Activated CD4-positive, CD25-positive, alpha-beta regulatory T cell treated with anti-CD3 and anti-CD28 coated beads, Interleukin-2, amount 50 U/mL, for 24 hours (primary cell): ENCODE measurements at regions not wholly inside any gene's neighbourhood (a gene's known extent, or its start where the extent isn't known, plus 50 kb on each side); places are given as distances from the start of the nearest gene placed in this dataset.
"Not testable (repeated sequence)": the region's sequence is repeated elsewhere in the genome, so short reads cannot be mapped to it uniquely, and the experiment has no call there.

ENCODE experiments used
- ATAC-seq, 2 donors: fragments of 150-1000 bp; cut with Tn5 transposase; one replicate each; pipeline ENCODE4 v1.10.0; 2021; ENCODE audit warnings: mild to moderate bottlenecking in 1 of 2, moderate library complexity in 1 of 2

GRCh38 chr5:143521846-143522400, 118.4 kb upstream of the NR3C1 start:
- ATAC-seq: no peak

GRCh38 chr5:143521141-143521540, 117.7 kb upstream of the NR3C1 start:
- ATAC-seq: no peak

GRCh38 chr5:143519215-143519614, 115.7 kb upstream of the NR3C1 start:
- not testable (repeated sequence) for ATAC-seq

- not testable (repeated sequence) for ATAC-seq
Measured at GRCh38 chr5:143517824-143518223, 114.3 kb upstream of the NR3C1 start.

GRCh38 chr5:143516249-143516648, 112.8 kb upstream of the NR3C1 start:
- no peak for ATAC-seq

- no peak for ATAC-seq
Measured at GRCh38 chr5:143515829-143516228, 112.3 kb upstream of the NR3C1 start.

- no peak for ATAC-seq
Measured at GRCh38 chr5:143514616-143515335, 111.3 kb upstream of the NR3C1 start.

GRCh38 chr5:143513720-143514119, 110.2 kb upstream of the NR3C1 start:
- ATAC-seq: no peak

- no peak for ATAC-seq
Measured at GRCh38 chr5:143511736-143512135, 108.2 kb upstream of the NR3C1 start.

- peak; percentile 25 to 51 for ATAC-seq
Measured at GRCh38 chr5:143509758-143510221, 106.3 kb upstream of the NR3C1 start.

GRCh38 chr5:143506836-143507552, 103.5 kb upstream of the NR3C1 start:
- ATAC-seq: no peak

- ATAC-seq: no peak
Measured at GRCh38 chr5:143505934-143506333, 102.4 kb upstream of the NR3C1 start.

GRCh38 chr5:143505354-143505753, 101.9 kb upstream of the NR3C1 start:
- no peak for ATAC-seq

GRCh38 chr5:143501310-143502044, 98.0 kb upstream of the NR3C1 start:
- no peak for ATAC-seq

GRCh38 chr5:143499480-143500114, 96.1 kb upstream of the NR3C1 start:
- ATAC-seq: no peak

GRCh38 chr5:143498821-143499220, 95.3 kb upstream of the NR3C1 start:
- no peak for ATAC-seq

- ATAC-seq: no peak
Measured at GRCh38 chr5:143497749-143498148, 94.3 kb upstream of the NR3C1 start.

- ATAC-seq: no peak
Measured at GRCh38 chr5:143496943-143497342, 93.5 kb upstream of the NR3C1 start.

GRCh38 chr5:143495821-143496275, 92.4 kb upstream of the NR3C1 start:
- ATAC-seq: no peak

- ATAC-seq: no peak
Measured at GRCh38 chr5:143495110-143495509, 91.6 kb upstream of the NR3C1 start.

GRCh38 chr5:143494595-143494994, 91.1 kb upstream of the NR3C1 start:
- no peak for ATAC-seq

GRCh38 chr5:143494162-143494561, 90.7 kb upstream of the NR3C1 start:
- no peak for ATAC-seq

GRCh38 chr5:143492783-143493182, 89.3 kb upstream of the NR3C1 start:
- ATAC-seq: no peak
